VCaP (cell line): ENCODE measurements at regions not wholly inside any gene's neighbourhood (a gene's known extent, or its start where the extent isn't known, plus 50 kb on each side); places are given as distances from the start of the nearest gene placed in this dataset.

Experiments
- H3K27ac ChIP-seq: fragments of 450-650 bp; 2 replicates; pipeline ENCODE4 v1.5.1; 2017
- CTCF ChIP-seq: fragments of 450-650 bp; conservative IDR thresholded peaks from 2 replicates; pipeline ENCODE4 v1.5.1; 2017; ENCODE audit warnings: mild to moderate bottlenecking, moderate library complexity

GRCh38 chr5:4081466-4081865, 485.8 kb downstream of the IRX1 start:
- TF ChIP-seq CTCF: no peak
- no peak overlapping the region for H3K27ac ChIP-seq

GRCh38 chr5:4082966-4083564, 487.4 kb downstream of the IRX1 start:
- no peak for TF ChIP-seq CTCF
- no peak overlapping the region for H3K27ac ChIP-seq

GRCh38 chr5:4083591-4084337, 488.1 kb downstream of the IRX1 start:
- TF ChIP-seq CTCF: no peak
- no peak overlapping the region for H3K27ac ChIP-seq

- no peak for TF ChIP-seq CTCF
- no peak overlapping the region for H3K27ac ChIP-seq
Observed at GRCh38 chr5:4086081-4086480, 490.4 kb downstream of the IRX1 start.

GRCh38 chr5:4087110-4087509, 491.5 kb downstream of the IRX1 start:
- TF ChIP-seq CTCF: no peak
- H3K27ac ChIP-seq: no peak overlapping the region

GRCh38 chr5:4089087-4089486, 493.5 kb downstream of the IRX1 start:
- H3K27ac ChIP-seq: no peak overlapping the region
- TF ChIP-seq CTCF: no peak

GRCh38 chr5:4093236-4093635, 497.6 kb downstream of the IRX1 start:
- TF ChIP-seq CTCF: no peak
- H3K27ac ChIP-seq: no peak overlapping the region
